Stimulated activated CD8-positive, alpha-beta memory T cell treated with anti-CD3 and anti-CD28 coated beads, Interleukin-4, amount 100 ng/mL, for 48 hours (primary cell): ENCODE measurements at regions not wholly inside any gene's neighbourhood (a gene's known extent, or its start where the extent isn't known, plus 50 kb on each side); places are given as distances from the start of the nearest gene placed in this dataset.
"Not testable (repeated sequence)": the region's sequence is repeated elsewhere in the genome, so short reads cannot be mapped to it uniquely, and the experiment has no call there.

Source experiments
- DNase-seq: peaks from one replicate; pipeline ENCODE4 v3.0.0-alpha.2; 2020

DNA sequence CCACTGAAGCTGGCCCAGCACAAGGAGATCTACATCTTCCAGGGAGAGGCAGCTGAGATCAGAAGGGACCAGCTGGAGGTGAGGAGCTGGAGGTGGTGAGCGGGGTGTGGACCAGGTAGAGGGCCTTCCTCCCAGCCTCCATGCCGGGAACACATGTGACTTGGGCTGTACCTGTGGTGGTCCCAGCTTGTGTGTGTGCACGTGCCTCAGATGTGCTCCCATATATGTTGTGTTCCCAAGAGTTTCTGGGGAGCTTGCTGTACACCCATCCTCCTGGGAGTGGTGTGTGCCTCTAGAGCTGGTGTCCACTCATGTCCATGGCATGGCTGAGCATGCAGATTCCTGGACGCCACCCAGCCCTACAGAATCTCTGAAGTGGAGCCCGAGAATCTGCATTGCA lies 183.7 kb upstream of the AKAP13 start:
- not testable (repeated sequence) for DNase-seq

DNA sequence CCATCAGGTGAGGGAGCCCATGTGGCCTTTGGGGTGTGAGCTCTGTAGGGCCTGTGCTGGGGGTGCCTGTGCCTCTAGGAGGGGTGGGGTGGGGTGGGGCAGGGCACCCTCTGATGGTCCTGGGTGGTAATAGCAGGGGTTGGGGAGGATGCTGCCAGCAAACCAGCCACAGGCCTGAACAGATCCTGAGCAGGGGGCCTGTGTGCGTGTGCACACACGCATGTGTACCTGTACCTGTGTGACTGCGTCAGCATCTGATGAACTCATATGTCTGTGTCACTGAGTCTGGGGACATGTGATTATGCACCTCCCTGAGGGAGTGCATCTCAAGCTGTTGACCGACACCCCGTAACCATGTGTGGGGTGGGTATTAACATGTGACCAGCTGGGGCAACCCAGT lies 182.8 kb upstream of the AKAP13 start:
- DNase-seq = not testable (repeated sequence)

DNA sequence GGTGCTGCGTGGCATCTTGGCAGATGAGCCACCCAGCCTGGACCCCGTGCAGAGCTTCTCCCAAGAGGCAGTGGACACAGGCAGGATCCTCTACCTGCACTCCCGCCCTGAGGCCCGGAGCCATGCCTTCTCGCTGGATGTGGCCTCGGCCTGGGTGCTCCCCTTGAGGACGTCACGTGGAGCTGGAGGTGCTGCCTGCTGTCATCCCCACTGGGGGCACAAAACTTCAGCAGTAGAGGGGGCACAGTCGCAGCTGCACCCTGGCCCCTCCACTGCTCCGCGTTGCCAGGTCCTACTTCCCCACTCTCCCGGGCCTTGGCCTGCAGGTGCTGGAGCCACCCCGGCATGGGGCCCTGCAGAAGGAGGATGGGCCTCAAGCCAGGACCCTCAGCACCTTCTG lies 182.0 kb upstream of the AKAP13 start:
- DNase-seq = not testable (repeated sequence)

DNA sequence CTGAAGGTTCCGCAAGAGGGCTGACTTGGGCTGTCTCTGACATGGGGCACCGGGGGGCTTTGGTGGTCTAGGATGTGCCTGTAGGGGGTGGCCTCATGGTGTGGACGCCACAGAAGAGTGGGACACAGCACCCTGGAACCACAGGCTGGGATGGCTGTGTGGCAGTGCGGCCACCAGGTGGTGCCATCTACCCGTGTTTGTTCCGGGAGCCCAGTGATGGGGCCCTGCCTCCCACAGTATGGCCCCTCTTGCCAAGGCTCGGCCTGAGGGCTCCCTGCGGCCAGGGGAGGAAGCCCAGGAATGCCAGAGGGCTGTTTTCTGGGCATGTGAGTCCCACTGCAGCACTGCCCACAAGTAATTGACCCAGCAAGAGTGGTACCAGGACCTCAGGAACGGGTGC lies 180.2 kb upstream of the AKAP13 start:
- not testable (repeated sequence) for DNase-seq

DNA sequence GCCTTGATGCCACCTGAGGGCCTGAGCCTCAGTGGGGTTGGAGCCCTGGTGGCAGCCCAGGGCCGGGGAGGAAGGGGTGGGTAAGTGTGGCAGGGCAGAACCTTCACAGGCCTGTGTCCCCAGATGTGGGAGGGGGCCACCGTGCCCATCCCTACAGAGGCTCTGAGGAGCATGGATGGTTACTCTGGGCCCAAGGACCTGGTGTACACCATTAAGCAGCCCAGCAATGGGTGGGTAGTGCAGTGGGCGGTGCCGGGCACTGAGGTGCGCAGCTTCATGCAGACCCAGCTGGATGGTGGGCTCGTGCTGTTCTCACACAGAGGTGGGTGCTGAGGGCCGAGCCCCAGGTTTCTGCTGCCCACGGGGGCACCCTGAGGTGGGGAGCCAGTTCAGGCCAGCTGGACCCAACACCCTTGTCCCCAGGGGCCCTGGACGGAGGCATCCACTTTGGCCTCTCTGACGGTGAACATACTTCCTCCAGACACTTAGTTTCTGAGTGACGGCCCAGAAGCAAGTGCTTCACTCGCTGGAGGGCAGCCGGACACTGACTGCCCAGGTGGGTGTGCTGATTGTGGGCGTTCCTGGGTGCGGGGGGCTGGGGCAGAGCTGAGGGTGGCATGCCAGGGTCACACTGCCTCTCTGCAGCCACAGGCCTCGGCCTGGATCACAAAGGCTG lies 179.1 kb upstream of the AKAP13 start:
- DNase-seq = not testable (repeated sequence)

DNA sequence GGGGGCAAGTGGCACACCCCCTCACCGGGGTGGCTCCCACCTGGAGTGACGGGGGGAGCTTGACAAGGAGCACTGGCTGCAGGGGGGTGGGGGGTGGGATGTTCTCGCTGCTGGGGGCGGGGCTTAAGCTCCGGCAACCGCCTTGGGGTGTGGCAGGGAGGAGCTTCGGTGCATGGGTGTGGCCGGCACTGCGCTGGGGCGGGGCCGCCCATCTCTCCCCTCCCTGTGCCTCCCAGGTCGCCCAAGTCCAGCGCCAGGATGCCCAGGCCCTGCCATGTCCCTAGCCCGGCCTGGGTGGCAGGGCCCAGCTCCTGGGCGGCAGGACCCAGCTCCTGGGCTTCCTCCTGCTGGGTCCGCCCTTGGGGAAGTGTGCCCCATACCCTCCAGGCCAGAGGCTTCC lies 175.9 kb upstream of the AKAP13 start:
- not testable (repeated sequence) for DNase-seq

DNA sequence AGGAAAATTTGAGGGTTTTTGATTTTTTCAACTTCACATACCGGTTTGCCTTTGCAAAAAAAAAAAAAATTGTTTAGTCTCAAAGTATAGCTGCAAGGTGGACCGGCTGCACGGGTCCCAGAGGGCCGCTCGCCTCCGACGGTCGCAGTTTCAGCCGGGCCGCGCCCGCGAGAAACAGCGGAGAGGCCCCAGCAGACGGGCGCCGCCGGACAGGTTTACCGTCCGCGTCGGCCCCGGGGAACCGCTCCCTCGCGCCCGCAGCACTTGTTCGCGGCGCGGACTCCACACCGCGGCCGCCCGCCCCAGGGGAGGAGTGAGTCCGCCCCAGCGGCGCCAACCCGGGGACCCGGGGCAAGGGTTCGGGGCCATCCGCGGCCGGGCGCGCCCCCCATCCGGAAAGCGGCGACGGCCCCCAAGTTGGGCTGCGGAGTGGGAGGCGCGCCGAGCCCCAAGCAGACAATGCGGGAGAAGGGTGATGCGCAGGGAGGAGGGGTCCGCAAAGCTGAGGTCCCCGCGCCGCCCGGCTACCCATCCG lies 146.5 kb upstream of the AKAP13 start:
- DNase-seq = not testable (repeated sequence)

DNA sequence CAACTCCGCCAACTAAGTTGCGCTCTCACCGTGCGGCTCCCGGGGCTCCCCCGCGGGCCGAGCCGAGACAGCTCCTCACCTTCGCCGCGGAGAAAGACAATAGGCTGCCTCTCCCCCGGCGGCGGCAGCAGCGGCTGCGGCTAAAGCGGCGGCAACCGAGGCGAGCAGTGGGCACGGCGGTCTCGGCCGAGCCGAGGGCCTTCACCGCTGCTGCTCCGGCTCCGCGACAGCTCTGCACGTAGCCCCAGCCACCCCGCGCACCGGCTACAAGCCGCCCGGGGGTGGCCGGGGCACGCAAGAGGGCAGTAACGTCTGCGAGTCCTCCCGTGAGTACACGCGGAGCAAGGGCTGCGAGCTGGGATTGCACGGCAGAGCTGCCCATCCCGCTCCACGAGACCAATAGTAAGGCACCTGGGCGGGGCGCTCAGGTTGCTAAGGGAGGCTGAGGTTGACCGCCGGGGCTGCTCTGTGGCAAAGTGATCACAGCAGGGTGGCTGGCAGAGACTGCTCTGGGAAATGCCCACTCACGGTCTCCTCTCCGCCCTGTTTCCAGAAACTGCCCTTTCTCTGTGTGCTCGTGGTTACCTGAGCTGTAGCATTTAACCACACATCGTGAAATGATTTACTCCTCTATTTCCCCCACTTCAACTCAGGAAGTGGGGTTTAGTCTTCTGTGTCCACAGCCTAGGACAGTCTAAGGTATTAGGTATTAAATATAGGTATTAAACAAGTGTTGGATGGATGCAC lies 145.8 kb upstream of the AKAP13 start:
- not testable (repeated sequence) for DNase-seq

DNA sequence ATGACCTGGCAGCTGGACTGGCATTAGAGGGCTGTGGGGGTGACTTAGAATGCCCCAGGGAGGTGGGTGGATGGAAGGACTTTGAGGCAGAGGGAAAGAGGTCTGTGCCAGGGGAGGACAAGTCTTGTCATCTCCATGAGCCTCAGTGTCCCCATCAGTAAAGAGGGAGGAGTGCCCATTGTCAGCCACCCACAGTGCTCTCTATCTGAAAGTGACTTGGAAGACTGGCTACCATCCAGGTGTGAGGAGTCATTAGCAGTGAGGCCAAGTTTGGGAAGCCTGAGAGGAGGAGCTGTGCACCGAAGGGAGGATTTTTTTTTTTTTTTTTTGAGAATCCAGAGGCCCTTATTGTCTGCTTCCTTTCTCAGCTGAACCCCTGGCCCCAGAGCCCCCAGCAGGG lies 136.3 kb upstream of the AKAP13 start:
- not testable (repeated sequence) for DNase-seq

DNA sequence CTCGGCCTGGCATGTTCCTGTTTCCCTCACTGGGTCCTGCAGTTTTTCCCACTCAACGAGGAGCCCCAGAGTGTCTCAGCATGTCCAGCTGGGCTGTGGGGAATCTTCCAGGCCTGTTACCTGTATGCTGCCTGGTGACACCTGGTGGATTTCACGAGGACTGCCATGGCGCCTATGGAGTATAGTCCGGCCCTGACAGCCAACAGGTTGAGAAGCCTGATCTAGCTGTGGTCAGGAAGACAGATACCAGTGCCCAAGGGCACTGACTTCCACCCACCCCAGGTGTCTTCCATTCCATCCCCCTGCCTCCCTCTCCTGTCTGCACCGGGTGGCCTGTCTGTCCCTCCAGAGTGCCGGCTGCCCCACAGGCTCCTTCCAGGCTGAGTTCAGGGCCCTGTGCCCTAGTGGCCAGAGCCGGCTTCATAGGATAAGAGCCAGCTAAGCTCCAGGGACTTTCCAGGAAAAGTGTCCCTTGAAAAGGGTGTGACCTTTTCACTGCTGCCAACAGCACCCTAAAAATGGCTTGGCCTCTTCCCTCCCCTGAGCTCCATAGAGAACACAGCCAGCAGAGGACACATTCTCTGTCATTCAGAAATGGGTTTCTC lies 129.4 kb upstream of the AKAP13 start:
- DNase-seq = not testable (repeated sequence)

DNA sequence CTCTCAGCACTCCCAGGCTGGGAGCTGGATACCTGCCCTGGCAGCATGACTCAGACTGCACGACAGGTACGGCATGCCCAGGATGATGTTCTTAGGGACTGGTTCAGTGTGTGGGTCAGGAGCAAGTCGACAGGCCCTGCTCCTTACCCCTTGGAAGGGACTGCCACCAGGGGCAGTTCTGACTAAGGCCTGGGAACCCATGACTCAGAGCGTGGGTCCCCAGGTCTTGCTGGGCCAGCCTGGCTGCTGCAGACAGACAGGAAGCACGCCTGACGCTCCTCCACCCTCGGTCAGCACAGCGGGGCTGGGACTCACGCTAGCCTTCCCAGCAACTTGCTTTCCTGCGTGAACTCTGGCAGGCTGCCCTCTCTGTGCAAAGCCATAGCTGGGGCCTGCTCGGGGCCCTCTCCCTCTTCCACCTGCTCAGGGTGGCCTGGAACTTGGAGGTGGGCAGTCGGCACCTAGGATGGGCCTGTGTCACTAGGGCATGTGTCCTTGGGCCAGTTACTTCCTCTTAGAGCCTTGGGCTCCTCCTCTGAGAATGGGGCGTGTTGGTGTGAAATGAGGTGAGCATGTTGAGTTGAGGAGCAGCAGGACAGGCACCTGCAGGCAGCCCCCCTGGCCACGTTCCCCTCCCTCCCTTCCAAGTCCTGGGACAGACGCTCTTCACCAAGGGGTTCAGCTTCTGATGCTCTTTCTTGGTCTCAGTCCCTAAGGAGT lies 127.0 kb upstream of the AKAP13 start:
- not testable (repeated sequence) for DNase-seq

DNA sequence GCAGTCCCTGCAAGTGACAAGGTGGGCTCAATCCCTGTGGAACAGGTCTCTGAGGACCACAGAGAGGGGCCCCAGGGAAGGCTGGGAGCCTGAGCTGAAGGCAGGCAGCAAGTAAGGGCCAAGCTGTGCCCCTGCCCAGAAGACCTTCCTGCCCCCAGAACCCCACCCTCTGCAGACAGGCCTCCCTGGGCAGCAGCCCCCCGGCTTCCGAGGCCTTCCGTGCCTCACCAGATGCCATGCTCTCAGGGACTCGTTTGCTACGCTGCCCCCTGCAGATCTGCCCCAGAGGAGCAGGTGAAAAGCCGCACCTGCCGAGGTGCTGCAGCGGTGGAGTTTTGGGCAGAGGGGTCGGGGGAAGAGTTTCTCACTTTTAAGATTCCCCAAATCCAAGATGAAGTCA lies 125.4 kb upstream of the AKAP13 start:
- DNase-seq = not testable (repeated sequence)

DNA sequence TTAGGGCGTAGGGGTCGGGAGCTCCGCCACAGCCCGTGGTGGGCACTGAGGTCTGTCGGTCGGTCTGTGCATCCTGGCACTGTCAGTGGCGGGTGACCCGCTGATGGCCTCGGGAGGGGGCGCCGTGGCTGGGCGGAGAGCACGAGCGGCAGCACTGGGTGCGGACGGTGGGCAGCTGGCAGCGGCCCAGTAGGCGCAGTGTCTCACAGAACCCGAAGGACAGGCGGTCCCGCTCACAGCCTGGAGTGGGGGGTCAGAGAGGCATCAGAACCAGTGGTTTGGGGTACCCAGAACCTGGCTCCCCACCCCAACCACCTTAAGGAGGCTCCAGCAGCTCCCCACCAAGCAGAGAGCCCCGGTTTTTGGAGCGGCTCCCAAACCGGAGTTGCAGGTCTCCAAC lies 124.9 kb upstream of the AKAP13 start:
- not testable (repeated sequence) for DNase-seq

DNA sequence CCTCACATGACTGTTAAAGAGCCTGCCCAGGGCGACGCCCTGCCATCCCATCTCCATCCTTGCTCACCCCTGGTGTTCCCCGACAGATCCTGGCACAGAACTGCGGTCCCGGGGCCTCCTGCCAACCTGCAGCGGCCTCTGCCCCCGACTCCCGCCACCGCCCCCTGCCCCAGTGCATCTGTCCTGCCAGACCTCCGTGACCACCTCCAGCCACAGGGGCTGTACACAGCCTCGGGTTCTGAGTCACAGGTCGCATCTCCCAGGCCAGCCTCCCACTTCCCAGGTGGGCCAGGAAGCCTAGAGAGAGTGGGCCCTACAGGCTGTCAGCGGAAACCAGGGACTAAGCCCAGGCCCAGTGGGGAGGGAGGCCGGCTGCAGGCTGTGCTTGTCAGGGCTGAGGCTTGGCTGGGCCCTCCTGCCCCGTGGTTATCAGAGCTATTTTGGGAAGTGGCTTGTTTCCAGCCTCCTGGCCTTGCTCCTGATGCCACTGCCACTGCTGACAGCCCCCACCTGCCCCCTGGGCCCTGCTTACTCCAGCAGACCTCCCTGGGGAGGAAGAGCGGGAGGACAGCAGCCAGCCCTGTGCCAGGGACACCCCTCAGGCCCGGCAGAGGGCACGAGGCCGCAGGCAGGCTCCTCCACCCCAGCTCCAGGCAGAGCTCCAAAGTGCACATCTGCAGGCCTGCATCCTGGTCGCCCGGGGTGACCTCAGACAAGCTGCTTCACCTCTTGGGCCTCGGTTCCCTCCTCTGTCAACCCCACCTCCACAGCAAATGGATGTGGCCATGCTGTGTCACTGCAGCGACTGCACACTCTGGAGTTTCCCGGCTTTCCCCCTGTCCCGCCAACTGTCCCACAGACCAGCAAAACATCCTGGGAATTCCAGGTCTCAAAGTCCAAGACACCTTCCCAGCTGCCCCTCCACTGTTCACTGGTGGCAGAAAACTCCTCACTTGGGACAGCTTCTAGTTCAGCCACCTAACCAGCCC lies 124.1 kb upstream of the AKAP13 start:
- DNase-seq = not testable (repeated sequence)

DNA sequence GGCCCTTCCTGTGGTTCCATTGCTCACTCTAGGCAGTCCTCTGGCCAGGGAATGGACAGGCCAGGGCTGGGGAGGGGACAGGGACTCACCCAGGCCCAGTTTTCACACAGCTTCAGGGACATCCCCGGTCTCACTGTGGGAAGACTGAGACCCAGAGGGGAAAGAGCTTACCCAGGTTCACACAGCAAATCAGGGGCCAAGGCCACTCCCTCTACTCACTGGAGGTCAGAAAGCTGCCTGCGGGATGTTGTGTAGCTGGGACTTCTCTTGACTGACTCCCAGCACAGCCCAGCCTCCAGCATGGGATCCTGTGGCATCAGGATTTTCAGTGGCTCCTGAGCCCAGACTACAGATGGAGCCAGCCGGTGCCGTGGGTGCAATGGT lies 122.3 kb upstream of the AKAP13 start:
- not testable (repeated sequence) for DNase-seq

DNA sequence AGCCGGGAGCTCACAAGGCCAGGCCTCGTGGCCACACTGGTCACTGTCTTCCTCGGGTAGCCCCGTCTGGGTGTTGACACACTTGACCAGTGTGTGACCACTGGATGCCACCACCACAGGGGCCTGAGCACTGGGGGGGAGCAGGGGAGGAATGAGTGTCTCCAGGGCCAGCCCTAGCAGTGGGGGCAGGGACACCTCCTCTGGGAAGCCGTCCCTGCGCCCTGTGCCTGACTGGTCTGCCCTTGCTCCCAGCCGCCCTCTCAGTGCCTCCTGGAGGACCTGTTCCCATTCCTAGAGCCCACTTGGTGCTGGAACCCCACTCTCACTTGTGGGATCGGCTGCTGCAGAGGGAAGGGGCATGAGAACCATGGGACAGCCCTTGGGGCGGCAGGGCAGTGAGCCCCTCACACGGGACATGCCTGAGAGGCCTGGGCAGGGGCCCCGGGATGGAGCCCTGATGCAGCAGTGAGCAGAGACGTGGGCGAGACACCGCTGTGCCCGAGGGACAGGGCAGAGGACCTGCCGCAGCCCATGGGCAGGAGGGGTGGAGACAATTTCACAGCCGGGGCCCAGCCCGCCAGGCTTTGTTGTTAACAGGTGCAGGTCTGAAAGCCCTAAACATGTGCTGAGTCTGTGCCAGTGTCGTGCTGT lies 121.7 kb upstream of the AKAP13 start:
- not testable (repeated sequence) for DNase-seq

DNA sequence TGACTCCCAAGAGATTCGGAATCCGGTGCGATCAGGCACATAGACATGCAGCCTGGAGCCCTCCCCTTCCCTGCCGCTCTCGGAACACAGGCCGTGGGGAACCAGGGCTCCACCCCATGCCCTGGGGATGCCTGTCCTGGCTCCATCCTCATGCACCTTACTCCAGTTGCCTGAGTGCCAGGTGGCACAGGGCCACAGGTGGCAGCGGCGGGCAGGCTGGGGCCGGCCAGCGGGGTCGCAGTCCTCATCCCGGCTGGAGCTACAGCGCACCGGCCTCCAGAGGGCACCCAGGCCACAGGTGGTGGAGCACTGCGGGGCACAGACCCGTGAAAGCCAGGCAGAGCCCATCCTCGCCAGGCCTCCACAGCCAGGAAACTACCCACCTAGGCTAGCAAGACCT lies 119.9 kb upstream of the AKAP13 start:
- not testable (repeated sequence) for DNase-seq

DNA sequence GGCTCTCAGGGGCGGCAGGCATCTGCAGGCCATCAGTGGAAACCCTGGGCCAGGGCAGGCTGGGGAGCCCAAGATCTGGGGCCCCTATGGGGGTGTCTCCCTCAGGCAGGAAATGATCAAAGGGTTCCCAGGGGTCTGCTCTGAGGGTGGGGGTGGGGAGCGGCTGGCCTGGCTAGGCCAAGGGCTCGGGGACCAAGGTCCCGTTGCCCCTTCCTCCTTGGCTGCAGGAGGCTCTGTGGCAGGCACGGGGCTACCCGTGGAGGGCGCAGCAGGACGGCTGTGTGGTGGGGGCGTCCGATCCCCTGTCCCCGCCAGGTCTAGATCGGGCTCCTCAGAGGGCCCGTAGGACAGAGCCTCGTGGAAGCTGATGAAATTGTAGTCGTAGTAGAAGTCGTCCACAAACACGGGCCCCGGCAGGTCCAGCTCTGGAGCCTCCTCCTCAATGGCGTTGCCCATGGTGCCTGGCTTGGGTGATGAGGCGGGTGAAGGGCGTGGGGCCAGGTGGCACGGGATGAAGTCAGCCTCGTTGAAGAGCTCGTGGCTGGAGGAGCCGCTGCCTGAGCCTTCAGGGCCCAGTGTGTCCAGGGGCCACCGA lies 117.8 kb upstream of the AKAP13 start:
- DNase-seq = not testable (repeated sequence)

DNA sequence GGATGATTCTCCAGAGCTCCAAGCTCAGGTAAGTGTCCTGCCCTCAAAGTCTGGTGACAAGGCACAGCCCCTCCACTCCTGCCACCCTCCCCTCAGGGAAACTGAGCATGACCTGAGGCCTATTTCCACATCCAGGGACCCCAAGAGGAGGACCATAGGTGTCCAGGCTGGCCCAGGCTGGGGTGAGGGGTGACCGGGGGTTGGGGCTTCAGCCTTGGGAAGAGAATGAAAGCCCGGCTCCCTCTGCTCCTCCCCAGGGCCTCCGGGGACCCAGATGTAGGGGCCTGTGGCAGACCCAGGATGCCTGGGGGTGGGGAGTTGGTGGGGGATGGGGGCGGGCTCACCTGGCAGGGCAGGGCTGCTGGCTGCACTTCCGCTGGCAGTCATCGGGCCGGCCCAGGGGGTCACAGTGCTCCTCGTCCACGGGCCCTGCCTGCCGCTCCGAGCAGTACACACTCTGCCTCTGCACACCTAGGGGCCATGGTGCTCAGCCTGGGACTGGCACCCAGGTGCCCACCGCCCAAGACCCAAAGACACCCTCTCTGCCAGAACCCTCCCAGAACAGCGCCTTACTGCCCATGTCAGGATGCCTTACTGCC lies 116.5 kb upstream of the AKAP13 start:
- DNase-seq = not testable (repeated sequence)

DNA sequence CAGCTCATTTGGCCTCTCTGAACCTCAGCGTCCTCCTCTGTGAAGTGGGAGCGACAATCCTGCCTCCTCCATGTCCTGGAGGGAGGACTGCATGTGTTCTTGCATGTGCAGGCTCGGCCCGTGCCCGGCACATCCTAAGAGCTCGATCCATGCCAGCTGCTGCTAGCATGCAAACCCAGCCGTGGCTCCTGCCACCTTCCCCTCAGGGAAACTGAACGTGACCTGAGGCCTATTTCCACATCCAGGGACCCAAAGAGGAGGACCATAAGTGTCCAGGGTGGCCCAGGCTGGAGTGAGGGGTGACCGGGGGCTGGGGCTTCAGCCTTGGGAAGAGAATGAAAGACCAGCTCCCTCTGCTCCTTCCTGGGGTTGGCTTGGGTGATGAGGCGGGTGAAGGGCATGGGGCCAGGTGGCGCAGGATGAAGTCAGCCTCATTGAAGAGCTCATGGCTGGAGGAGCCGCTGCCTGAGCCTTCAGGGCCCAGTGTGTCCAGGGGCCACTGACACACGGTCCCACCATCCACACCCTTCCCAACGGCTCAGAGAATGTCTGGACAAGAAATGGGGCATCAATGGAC lies 115.7 kb upstream of the AKAP13 start:
- not testable (repeated sequence) for DNase-seq
